ENCODE measurements at regions not wholly inside any gene's neighbourhood (a gene's known extent, or its start where the extent isn't known, plus 50 kb on each side); places are given as distances from the start of the nearest gene placed in this dataset.
"Not testable (repeated sequence)": the region's sequence is repeated elsewhere in the genome, so short reads cannot be mapped to it uniquely, and the experiment has no call there.

DNA sequence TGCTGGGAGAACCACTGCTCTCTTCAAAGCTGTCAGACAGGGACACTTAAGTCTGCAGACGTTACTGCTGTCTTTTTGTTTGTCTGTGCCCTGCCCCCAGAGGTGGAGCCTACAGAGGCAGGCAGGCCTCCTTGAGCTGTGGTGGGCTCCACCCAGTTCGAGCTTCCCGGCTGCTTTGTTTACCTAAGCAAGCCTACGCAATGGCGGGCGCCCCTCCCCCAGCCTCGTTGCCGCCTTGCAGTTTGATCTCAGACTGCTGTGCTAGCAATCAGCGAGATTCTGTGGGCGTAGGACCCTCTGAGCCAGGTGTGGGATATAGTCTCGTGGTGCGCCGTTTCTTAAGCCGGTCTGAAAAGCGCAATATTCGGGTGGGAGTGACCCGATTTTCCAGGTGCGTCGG, 242.6 kb upstream of the DEPDC1 start:
- TF ChIP-seq, protein P1, sequence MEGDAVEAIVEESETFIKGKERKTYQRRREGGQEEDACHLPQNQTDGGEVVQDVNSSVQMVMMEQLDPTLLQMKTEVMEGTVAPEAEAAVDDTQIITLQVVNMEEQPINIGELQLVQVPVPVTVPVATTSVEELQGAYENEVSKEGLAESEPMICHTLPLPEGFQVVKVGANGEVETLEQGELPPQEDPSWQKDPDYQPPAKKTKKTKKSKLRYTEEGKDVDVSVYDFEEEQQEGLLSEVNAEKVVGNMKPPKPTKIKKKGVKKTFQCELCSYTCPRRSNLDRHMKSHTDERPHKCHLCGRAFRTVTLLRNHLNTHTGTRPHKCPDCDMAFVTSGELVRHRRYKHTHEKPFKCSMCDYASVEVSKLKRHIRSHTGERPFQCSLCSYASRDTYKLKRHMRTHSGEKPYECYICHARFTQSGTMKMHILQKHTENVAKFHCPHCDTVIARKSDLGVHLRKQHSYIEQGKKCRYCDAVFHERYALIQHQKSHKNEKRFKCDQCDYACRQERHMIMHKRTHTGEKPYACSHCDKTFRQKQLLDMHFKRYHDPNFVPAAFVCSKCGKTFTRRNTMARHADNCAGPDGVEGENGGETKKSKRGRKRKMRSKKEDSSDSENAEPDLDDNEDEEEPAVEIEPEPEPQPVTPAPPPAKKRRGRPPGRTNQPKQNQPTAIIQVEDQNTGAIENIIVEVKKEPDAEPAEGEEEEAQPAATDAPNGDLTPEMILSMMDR (IDR thresholded peaks at IDR 0.05) = not testable (repeated sequence)
- not testable (repeated sequence) for TF ChIP-seq POLR2AphosphoS5, EP300 (IDR thresholded peaks at IDR 0.05)

Measured in gastroesophageal sphincter (tissue), 3 donors.